GM21526 (cell line): ENCODE measurements at regions not wholly inside any gene's neighbourhood (a gene's known extent, or its start where the extent isn't known, plus 50 kb on each side); places are given as distances from the start of the nearest gene placed in this dataset.

ENCODE experiments used
- ATAC-seq: cut with Tn5 transposase; IDR thresholded peaks from one replicate; pipeline ENCODE4 v1.9.1; 2021; ENCODE audit warnings: moderate library complexity; ENCODE audit not compliant: unreplicated experiment, low FRiP score

DNA sequence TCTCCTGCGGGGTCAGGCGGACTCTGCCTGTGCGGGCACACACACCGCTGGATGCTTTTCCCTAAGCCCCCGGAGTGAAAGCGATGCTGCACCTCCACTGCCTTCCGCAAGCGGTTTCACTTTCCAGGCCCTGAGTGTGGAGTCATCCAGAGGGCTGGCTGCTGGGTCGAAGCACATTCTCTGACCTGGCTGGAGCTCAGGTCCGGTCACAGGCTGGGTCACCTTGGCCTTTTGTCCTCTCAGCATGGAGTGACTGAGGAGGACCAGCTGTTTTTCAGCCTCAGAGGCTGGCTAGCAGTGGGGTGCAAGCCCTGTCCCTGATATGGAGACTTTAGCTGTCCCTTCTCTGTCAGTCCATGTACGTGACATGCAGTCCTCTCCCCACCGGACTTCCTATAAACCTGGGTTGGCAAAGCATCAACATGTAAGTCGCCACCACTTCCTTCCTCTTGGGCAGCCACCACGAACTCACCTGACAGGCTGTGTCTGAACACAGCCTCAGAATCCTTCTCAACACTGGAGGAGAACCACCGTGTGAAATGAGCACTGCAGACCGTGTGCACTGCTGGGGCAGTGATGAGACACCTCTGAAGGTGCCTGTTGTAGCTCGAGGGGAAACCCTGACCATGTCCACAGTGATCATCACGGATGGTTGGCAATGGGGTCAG is 51.3 kb downstream of the GADD45G start:
- ATAC-seq = no peak

- ATAC-seq = no peak
Measured at GRCh38 chr9:89657295-89657694, 52.5 kb downstream of the GADD45G start.

- no peak for ATAC-seq
Measured at GRCh38 chr9:89657765-89658164, 53.0 kb downstream of the GADD45G start.

DNA sequence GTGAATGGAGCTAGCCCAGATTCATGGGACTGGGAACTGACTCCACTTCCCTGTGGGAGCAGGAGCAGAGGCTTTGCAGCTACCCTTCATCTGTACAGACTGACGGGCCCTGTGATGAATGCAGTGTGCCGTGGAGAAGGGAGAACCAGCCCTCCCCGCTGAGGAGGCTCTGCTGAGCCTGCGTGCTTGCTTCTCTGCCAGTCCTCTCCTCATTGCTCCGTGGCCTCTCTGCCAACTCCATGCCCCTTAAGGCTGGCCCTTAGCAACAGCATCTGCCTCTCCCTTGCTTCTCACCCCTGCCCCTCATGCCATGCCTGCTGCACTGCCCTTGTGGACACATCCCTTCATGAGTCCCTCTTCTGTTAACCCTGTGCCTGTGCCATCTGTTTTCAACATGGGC is 53.6 kb downstream of the GADD45G start:
- ATAC-seq = no peak

- no peak for ATAC-seq
Measured at GRCh38 chr9:89658931-89659330, 54.1 kb downstream of the GADD45G start.

- no peak for ATAC-seq
Measured at GRCh38 chr9:89659473-89659872, 54.7 kb downstream of the GADD45G start.

- ATAC-seq = no peak
Measured at GRCh38 chr9:89659891-89660685, 55.3 kb downstream of the GADD45G start.

- ATAC-seq = no peak
Measured at GRCh38 chr9:89661391-89661949, 56.7 kb downstream of the GADD45G start.

GRCh38 chr9:89661956-89662717 is 57.3 kb downstream of the GADD45G start:
- ATAC-seq = no peak

- ATAC-seq = no peak
Measured at GRCh38 chr9:89662718-89663613, 58.2 kb downstream of the GADD45G start.

GRCh38 chr9:89663614-89663970 is 58.8 kb downstream of the GADD45G start:
- ATAC-seq = no peak

DNA sequence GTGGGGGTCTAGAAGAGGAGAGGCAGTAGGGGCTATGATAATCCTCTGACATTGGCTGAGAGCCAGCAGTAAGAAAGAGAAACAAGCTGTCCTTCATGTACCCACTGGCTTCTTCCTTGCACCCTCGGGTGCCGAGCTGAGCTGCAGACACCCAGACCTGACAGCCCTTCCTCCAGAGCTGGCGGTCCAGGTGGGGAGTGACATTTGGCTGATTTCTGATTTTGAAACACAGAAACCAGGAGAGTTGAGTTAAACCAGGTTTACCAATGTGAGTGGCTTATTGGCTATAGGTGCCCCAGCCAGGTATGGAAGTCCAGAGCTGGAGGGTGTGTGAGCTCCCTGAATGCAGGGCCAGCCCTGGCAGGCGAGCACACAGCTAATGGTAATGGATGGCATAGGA is 59.2 kb downstream of the GADD45G start:
- ATAC-seq = no peak

DNA sequence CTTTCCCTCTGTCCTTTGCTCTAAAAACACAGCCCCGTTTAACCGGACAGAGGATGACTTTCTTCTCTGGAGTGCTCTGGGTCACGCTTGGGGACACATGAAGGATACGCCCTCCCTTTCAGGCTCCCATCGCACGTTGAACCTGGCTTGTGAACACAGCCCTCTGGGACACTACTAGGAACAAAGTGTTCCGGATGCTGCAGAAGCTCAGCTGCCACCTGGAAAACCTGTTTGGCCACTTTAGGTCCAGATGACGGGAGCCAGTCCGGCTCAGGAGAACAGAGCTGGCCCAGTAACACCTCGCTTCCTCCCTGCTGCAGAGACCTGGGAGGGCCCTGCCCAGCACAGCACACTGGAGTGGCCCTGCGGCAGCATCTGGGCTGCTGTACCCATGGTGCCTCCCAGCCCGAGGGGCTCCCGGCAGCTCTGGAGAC is 60.1 kb downstream of the GADD45G start:
- no peak for ATAC-seq

DNA sequence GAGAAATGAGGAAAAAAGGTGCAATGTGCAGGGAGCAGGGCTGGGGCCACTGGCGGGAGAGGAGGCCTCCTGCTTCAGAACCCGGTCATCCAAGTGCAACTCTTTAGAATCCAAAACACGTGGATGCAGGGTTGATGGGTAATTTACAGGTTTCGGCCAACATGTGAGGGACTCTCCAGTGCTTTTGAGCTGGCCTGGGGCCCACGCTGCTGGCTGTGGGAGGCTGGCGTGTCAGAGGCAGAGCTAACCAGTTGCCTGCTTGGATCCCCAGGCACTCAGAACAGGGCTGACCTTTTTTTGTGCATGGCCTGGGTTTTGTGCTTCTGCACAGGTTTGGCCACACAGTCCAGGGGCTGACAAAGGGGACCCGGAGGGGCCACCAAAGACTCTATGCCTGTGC is 61.6 kb downstream of the GADD45G start:
- ATAC-seq = no peak

DNA sequence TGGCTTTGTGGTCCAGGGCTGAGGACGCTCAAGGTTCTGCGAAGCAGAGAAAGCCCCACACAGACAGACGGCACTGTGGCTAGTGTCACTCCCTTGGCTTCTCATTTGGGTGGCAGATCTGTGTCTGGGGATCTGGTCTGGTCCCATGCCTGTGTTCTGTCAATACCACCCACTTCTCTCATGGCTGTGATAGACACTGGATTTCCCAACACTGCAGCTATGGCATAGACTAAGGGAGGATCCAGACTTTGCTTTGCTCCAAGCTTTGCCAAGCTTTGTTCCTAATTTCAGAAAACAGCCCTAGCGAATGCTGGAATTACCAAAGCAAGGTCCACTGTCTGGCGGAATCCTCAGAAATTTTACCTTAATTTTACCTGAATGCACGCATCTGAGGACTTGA is 62.1 kb downstream of the GADD45G start:
- no peak for ATAC-seq

DNA sequence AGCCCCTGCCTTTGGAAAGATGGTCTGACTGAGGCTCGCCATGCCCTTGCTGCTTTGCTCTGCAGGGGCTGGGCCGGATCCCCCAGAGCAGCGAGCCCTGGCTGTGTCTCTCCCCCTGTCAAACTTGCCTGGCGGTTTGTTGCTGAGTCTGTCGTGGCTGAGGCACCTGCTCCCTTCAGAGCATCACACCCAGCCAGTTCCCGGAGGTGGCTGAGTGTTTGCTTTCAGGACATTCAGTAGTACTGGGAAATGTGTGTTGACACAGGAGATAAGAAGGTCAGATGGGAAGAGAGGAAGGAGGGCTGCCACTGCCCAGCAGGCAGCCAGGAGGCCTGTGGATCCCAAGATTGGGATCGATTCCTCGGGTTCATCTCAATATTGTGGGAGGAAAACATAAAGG is 62.9 kb downstream of the GADD45G start:
- ATAC-seq = no peak

DNA sequence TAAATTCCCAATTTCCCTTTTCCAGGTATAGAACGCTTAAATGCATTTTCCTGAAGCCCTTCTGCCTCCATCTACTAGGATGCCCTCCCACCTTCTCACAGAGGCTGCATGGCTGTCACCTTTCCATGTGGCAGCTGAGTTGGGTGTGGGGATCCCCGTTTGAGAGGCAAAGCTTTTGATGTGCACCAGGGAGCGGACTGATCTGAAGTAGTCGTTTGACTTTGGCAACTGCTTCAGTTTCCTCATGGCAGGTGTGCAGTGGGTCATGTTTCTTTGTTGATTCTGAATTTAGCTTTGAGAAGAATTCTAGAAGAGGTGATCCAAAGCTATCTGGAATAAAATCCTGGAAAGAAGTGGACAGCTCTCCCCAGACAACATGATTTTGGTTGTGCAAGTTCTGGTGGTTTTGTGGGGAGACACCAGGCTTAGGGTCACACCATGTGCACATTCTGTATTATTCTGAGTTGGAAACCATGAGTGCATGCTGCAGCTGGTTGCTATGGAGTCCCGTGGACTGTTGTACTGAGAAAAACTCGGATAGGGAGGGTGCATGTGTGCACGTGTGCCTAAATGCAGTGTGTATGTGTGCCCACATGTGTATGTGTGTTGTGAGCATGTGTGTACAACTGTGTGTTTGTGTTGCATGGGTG is 63.5 kb downstream of the GADD45G start:
- ATAC-seq = no peak

- no peak for ATAC-seq
Measured at GRCh38 chr9:89668866-89669246, 64.0 kb downstream of the GADD45G start.

DNA sequence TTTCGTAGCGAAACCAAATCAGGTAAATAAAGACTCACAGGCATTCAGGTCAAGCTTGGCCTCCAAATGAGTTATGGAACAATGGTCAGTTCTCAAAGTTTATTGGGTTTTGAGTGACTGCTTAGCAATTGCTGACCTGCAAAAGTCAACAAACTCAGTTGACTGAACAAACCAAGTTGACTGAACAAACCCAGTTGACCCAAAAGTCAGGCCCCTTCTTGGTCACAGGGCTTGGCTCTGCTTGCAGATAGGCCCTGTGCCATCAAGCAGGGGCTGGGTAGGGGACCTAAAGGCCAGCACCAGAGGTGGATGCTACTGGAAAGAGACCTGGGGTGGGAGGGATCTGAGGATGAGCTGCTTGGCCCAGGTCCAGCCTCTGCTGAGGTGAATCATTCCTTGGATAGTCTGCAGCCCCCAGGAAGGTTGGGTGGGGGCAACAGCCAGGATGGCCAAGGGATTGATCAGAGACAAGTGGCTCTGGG is 64.6 kb downstream of the GADD45G start:
- no peak for ATAC-seq

GRCh38 chr9:89670114-89670513 is 65.3 kb downstream of the GADD45G start:
- no peak for ATAC-seq
